ENCODE measurements at regions not wholly inside any gene's neighbourhood (a gene's known extent, or its start where the extent isn't known, plus 50 kb on each side); places are given as distances from the start of the nearest gene placed in this dataset.
"Not testable (repeated sequence)": the region's sequence is repeated elsewhere in the genome, so short reads cannot be mapped to it uniquely, and the experiment has no call there.

- WGBS, 2 donors: 86 to 87% methylated on average over 2 of the region's 2 CpGs
- Histone ChIP-seq H3K36me3 (no peaks in the 10 kb centered on the region), H3K27ac (no peak overlapping the region), H3K9me3 (peaks cover 0 to 9% (median 0%) of the 10 kb centered on the region in 3 donors), H3K27me3 (no peaks in the 10 kb centered on the region), H3K4me3 (no peak overlapping the region), H3K4me1 (no peaks in the 10 kb centered on the region)
- no peak for DNase-seq
- TF ChIP-seq, protein P1, sequence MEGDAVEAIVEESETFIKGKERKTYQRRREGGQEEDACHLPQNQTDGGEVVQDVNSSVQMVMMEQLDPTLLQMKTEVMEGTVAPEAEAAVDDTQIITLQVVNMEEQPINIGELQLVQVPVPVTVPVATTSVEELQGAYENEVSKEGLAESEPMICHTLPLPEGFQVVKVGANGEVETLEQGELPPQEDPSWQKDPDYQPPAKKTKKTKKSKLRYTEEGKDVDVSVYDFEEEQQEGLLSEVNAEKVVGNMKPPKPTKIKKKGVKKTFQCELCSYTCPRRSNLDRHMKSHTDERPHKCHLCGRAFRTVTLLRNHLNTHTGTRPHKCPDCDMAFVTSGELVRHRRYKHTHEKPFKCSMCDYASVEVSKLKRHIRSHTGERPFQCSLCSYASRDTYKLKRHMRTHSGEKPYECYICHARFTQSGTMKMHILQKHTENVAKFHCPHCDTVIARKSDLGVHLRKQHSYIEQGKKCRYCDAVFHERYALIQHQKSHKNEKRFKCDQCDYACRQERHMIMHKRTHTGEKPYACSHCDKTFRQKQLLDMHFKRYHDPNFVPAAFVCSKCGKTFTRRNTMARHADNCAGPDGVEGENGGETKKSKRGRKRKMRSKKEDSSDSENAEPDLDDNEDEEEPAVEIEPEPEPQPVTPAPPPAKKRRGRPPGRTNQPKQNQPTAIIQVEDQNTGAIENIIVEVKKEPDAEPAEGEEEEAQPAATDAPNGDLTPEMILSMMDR (IDR thresholded peaks at IDR 0.05): no peak
- TF ChIP-seq POLR2A (IDR thresholded peaks at IDR 0.05): no peak
- intact Hi-C loops (cut with DNase I): no loop called here
Observed at GRCh38 chr6:140382355-140382754, 1007.9 kb upstream of the CITED2 start.

DNA sequence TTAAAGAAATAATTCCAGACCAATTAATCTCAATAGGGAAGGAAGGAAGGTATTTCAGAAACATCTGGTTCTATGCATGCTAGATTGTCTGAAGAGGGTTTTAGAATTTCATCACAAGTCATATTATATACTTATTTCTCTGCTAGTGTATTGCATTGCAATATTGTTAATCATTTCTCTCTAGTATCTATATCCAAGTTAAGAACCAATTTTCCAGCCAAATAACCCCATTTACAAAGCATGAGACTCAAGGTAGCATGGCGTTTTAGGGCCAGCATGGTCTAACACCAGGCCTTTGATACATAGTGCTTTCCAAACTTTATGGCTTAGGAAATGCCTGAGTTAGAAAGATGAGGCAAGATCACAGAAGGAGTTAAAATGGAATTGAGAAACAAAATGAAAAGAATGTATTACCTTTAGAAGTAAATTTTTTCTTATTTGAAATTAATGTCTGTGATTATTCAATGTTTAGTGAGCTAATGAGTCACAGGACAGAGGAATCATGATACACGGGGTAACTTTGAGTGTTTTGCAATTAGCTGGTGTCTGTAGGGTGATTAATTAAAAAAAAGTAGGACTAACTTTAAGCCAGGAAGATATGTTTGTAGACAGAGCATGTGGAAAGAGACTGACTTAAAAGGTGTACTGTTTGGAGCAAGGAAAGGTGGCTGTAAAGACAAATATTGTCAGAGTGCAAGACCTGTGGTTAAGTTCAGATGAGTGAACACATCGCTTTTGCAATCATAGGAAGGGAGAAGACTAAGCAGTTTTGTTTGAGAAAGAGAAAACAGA is 1006.2 kb upstream of the CITED2 start:
- TF ChIP-seq, protein P1 (IDR thresholded peaks at IDR 0.05): no peak
- no peak for TF ChIP-seq POLR2A (IDR thresholded peaks at IDR 0.05)
- H3K9me3 ChIP-seq: peaks cover 0 to 9% (median 0%) of the 10 kb centered on the region in 3 donors
- no peak overlapping the region for H3K27ac ChIP-seq
- H3K27me3 ChIP-seq: no peaks in the 10 kb centered on the region
- intact Hi-C loops (cut with DNase I): no loop called here
- no peaks in the 10 kb centered on the region for H3K36me3 ChIP-seq
- H3K4me3 ChIP-seq: no peak overlapping the region
- 54 to 61% methylated on average over 3 of the region's 3 CpGs for WGBS, 2 donors
- H3K4me1 ChIP-seq: no peaks in the 10 kb centered on the region
- DNase-seq: no peak

DNA sequence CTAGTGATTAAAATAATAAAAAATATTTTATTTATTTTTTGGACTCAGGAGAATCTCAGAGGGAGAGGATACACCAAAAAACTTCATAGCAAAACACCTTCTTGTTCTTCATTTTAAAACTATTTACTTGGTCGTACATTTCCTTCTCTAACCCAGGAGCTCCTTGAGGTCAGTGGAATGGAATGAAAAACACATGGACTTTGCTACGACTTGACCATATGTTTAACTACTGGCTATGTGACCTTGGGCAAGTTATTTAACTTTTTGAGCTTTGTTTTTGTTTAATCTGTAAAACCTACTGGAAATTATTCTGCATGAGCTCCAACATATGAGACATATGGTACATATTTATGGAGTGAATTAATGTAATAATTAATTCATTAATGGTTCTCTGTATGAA is 1005.5 kb upstream of the CITED2 start:
- WGBS, 2 donors: 66 to 70% methylated on average over 2 of the region's 2 CpGs
- no peaks in the 10 kb centered on the region for H3K4me1 ChIP-seq
- no peaks in the 10 kb centered on the region for H3K27me3 ChIP-seq
- no peak for DNase-seq
- intact Hi-C loops (cut with DNase I): no loop called here
- no peaks in the 10 kb centered on the region for H3K36me3 ChIP-seq
- H3K9me3 ChIP-seq: peaks cover 0 to 3% (median 0%) of the 10 kb centered on the region in 3 donors
- TF ChIP-seq, protein P1 (IDR thresholded peaks at IDR 0.05): no peak
- no peak for TF ChIP-seq POLR2A (IDR thresholded peaks at IDR 0.05)
- H3K27ac ChIP-seq: no peak overlapping the region
- H3K4me3 ChIP-seq: no peak overlapping the region

- no peak for DNase-seq
- intact Hi-C loops (cut with DNase I): no loop called here
- Histone ChIP-seq H3K4me1 (no peaks in the 10 kb centered on the region), H3K27ac (no peak overlapping the region), H3K4me3 (no peak overlapping the region), H3K9me3 (no peaks in the 10 kb centered on the region), H3K36me3 (no peaks in the 10 kb centered on the region), H3K27me3 (no peaks in the 10 kb centered on the region)
- TF ChIP-seq, protein P1 (IDR thresholded peaks at IDR 0.05): no peak
- TF ChIP-seq POLR2A (IDR thresholded peaks at IDR 0.05): no peak
Observed at GRCh38 chr6:140376209-140376608, 1001.8 kb upstream of the CITED2 start.

DNA sequence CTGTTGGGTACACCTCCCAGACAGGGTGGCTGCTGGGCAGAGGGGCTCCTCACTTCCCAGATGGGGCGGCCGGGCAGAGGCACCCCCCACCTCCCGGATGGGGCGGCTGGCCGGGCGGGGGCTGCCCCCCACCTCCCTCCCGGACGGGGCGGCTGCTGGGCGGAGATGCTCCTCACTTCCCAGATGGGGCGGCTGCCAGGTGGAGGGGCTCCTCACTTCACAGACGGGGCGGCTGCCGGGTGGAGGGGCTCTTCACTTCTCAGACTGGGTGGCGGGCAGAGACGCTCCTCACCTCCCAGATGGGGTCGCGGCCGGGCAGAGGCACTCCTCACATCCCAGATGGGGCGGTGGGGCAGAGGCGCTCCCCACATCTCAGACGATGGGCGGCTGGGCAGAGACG is 999.3 kb upstream of the CITED2 start:
- WGBS, 2 donors: no CpG with 5 or more reads among the region's 24 CpGs
- DNase-seq; H3K4me1 ChIP-seq; intact Hi-C loops (cut with DNase I); H3K27ac ChIP-seq; H3K9me3 ChIP-seq; H3K36me3 ChIP-seq; H3K27me3 ChIP-seq; H3K4me3 ChIP-seq: not testable (repeated sequence)

- 80 to 87% methylated on average over 4 of the region's 4 CpGs for WGBS, 2 donors
- intact Hi-C loops (cut with DNase I): no loop called here
- TF ChIP-seq POLR2A (IDR thresholded peaks at IDR 0.05): no peak
- TF ChIP-seq, protein P1 (IDR thresholded peaks at IDR 0.05): no peak
- DNase-seq: no peak
- H3K4me3 ChIP-seq: no peak overlapping the region
- H3K9me3 ChIP-seq: no peaks in the 10 kb centered on the region
- no peaks in the 10 kb centered on the region for H3K27me3 ChIP-seq
- H3K36me3 ChIP-seq: no peaks in the 10 kb centered on the region
- no peaks in the 10 kb centered on the region for H3K4me1 ChIP-seq
- no peak overlapping the region for H3K27ac ChIP-seq
Observed at GRCh38 chr6:140372064-140372463, 997.6 kb upstream of the CITED2 start.
